GM21390 (cell line): ENCODE measurements at regions not wholly inside any gene's neighbourhood (a gene's known extent, or its start where the extent isn't known, plus 50 kb on each side); places are given as distances from the start of the nearest gene placed in this dataset.

Experiments
- ATAC-seq: cut with Tn5 transposase; IDR thresholded peaks from one replicate; pipeline ENCODE4 v1.9.1; 2021; ENCODE audit not compliant: unreplicated experiment

DNA sequence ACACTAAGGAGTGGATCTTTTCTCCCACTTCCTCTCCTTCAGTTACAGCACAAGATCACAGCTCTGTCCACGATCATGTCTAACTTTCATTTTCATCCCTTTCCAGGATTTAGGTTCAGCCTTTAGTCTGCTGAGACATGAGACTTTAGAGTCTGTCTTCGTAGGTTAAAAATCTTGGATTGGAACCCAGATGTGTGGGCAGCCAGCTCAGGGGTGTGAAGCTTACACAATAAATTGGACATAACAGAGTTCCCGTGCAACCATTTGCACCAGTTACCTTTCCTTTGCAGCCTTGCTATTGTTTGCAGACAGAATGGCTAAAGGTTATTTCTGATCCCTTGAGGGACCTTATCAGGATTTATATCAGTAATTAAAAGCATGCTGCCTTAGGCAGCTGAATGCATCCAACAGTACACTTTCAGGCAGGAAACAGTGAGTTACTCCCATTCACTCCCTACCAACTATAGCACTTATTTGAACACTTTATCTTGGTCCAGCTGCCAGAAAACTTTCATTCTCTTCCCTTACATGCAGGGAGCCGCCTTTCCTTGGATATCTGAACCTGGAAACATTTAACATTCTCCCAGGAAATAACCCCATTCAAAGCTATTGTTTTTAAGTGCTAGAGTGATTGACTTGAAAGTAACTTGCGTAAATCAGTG lies 87.3 kb downstream of the TMEM100 start:
- no peak for ATAC-seq

DNA sequence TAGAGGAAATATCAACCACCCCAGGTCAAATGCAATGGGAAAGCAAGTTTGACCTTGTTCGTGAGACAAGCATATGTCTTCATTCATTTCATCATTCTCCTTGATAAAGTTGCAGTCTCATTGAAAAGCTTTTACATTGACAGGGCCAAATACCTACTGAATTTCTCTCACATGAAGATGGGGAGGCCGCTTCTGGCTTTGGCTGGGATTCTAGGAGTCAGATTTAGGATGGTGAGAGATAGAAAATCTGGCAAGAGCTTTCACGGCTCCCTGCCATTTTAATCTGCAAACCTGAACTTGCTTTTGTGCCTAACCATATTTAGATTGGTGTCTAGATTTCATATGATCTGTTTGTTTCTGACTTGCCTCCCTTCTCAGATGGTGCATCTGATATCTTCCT lies 88.0 kb downstream of the TMEM100 start:
- no peak for ATAC-seq

DNA sequence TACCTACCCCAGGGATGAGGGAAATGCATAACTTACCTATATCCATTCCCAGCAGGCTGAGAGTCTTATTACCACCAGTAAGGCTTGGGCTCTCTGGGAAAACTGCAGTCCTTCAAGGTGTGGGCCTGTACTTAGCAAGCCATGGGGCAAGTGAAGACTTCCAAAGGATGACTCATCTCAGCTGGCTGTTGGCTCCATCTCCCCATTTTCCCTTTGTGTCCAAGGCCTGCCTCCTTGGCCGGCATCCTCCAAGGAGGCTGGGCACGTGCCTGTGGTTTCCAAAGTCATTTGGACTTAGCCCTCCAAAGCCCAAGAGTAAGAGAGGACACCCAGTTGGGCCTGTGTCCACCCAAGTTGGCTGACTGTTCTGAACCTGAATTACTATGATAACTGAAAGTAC lies 89.8 kb downstream of the TMEM100 start:
- no peak for ATAC-seq

DNA sequence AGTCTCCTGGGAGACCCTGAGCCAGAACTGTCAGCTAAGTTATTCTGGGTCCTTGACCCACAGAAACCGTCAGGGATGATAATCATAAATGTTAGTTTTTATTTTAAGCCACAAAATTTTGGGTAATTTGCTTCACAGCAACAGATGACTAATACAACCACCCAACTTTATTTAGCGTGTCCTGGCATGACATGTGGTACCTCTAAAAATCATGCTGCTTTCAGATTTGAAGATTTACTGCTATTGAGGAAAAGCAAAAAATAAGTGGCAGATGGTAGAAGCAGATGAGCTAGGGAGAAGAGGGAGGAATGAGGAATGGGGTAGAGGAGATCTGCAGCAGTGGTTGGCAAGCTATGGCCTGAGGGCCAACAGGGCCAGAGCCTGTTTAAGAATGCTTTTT lies 90.4 kb downstream of the TMEM100 start:
- no peak for ATAC-seq

DNA sequence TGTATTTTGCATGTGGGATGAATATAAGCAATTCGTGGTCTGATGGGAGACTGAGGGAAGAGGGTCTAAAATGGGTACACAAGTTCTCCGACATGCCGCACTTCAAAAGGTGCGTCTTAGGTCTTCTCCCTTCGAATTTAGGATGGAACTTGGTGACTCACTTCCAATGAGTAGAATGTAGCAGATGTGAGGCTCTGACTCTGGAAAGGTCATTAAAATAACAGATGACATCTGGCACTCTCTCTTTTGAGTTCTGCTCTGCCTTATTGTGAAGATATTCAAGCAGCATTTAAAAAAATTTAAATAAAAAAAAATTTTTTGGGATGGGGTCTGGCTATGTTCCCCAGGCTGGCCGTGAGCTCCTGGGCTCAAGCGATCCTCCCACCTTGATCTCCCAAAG lies 92.7 kb downstream of the TMEM100 start:
- no peak for ATAC-seq

DNA sequence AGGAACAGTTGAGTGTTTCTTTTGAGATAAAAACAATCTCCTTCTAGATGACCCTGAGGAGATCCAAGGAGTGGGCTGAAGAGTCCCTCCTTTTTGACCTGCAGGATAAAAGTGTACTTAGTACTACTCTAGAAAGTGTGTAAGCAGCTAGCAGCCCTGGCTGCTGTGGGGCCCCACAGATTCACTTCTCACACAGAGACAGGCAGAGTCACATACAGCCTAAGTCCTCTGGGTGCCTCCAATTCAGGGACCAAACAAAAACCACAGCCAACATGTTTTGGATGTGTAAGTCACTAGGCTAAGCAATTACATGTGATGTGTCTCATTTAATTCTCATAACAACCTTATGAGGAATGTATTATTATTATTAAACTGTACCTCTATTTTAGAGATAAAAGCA lies 97.1 kb downstream of the TMEM100 start:
- peak; percentile 75 for ATAC-seq

DNA sequence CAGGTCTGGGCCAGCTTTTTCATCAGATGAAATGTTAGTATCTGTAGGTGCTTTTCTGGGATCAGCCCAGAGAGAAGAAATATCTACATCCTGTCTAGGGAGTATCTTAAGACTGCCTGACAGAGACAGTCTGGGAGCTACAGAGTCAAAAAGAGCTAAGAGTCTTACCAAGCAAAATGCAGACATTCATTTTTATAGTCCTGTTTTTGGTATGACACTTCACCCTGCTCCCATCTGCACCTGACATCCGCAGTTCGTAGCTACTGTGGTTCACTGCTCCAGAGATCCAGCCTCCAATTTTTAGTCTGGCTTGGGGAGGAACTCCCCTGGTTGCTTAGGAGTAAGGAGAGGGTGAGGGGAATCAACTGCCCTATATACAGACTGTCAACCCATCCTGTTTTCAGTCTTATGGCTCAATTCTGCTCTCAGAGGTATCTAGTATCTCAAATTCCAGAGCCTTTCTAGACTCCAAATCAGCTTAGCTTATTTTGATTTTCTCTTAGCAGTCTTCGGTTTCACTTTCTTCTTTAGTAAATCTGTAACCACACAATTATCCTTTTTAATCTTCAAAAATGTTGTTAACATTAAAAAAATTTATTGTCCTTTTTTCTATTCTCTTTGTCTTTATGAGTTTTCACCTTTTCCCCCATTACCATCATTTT lies 97.8 kb downstream of the TMEM100 start:
- peak; percentile 70 for ATAC-seq

DNA sequence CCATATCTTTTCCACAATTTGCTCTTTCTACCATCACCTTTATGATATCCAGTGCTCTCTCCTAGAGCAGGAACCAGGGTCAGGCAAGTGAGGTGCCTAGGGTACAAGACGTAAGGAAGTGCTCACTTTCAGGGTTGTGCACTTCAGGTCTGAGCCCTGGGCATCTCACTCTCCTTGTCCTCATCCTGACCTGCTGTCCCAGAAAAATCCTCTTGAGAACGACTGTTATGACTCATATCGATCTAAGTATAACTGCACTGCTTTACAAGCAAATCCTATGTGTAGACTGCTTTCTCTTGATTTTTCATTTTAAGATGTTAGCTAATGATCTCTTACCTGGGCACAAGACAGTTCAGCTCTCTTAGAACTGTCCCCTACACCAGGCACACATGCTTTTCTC lies 100.1 kb downstream of the TMEM100 start:
- no peak for ATAC-seq

DNA sequence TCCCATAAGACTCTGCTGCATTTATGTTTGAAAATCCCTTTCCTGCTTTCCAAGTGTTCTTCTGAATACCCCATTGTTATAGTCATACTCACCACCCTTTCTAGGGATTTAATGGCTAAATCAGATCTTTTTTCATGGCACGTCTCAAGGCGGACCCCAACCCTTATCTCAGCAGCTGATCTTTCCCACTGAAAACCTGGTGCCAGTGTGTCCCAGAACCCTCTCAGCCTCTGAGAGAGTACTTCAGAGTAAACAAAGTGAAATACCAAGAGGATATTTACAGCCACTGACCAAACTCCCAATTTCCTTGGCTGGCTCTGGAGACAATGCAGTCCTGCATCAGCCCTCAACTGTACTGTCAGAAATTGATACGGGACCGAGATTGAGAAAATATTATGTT lies 101.7 kb downstream of the TMEM100 start:
- ATAC-seq, result no peak

DNA sequence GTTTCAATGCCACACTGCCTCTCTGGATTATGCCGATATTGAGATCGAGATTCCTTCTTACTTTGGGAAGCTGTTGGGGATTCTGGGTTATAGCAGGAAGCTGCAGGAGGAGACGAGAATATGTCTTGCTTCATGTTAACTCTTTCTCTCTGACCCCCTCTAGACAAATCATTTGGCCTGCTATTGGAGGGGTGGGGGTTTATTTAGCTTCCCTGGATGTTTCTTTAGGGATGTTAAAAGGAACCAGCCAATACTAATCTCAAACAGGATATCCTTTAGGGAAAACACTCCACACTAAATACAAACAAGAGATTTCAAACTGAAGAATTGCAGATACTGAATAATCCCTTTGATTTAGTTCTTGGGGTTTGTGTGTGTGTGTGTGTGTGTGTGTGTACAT lies 102.6 kb downstream of the TMEM100 start:
- ATAC-seq, result no peak

DNA sequence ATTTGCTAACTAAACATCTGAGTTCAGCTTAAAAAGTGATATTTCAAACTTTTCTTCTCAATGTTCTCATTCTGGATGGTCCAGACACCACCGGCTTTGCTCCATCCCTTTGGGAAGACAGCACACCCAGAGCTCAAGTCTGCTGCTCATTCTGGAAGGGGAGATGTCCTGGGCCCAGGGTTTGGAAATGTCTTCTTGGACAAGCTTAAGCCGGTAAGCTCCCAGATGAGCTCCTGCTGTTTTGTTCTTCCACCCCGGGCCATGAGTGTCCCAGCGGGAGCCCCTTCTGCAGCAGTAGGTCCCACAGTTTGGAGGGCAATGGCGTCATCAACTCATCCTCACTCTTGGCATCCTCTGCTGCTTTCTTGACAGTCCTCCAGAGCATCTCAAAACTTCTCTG lies 105.2 kb downstream of the TMEM100 start:
- no peak for ATAC-seq

DNA sequence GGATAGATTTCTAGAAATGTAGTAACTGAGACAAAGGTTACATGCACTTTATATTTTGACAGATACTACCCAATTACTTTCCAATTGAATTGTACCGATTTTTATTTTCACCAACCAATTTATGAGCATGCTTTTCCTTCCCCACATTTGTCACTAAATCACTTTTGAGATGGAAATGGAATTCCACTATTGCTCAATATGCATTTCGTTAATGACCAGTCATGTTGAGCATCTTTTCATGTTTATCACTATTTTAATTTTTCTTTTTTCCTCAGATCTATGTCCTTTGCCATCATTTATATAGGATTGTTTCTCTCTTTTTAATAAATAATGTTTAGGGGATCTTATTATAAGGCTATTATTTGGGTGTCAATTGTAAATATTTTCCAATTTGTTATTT lies 102.8 kb upstream of the SMIM36 start:
- ATAC-seq, result no peak

DNA sequence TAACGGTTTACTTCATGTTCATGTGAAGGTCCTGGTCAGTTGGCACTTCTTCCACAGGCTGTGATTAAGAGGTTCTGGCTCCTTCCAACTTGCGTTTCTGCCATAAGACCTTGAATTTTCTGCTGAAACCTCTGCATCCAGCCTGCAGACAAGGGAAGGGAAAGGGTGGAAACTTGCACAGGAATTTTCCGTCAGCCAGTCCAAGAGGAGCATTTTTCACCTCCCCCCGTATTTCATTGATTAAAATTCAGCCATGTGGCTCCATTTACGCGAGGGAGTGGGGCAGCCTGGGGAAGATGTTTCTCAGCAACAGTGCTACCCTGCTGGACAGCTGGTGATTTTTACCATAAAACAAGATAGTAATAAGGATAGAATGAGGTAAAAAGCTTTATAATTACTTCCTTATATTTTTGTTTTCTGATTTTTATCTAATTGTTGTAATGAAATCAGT lies 101.5 kb upstream of the SMIM36 start:
- ATAC-seq, result no peak

DNA sequence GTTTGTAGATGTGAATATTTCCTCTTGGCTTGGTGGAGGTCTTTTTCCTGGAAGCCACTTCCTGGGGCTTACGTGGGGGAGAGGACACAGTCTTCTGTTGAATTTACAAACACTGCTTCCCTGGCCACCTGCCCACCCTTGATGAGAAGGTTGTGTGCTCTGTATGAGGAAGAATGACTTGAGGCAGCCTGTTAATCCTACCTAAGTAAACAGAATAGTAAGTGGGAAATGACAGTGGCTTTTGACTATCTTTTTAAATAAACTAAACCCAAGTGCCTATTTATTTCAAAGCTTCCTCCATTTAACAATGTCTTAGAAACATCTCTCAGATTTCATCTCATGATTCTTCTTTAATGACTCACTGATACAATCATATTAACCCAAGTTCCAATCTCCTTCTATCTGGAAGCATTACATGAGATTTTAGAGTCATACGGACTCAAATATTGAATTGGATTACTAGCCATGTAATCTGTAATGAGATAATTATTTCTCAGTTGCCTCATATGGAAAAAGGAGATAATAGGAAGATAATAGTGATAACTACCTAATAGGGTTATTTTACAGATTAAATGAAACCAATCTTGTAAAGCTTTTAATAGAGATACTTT lies 96.6 kb upstream of the SMIM36 start:
- no peak for ATAC-seq

DNA sequence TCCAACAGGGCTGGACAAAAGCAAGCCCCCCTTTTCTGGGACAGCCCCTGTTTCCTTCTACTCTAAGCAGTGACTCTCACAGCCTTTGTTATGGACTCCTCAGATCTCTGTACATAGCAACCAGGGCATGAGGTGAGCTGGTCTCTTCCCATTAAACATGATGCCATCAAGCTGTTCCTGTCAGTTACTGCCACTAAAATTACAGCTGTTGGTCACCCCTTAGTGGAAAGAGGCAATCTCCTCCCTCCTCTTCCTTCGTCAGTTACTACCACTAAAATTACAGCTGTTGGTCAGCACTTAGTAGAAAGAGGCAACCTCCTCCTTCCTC lies 95.2 kb upstream of the SMIM36 start:
- ATAC-seq, result no peak

DNA sequence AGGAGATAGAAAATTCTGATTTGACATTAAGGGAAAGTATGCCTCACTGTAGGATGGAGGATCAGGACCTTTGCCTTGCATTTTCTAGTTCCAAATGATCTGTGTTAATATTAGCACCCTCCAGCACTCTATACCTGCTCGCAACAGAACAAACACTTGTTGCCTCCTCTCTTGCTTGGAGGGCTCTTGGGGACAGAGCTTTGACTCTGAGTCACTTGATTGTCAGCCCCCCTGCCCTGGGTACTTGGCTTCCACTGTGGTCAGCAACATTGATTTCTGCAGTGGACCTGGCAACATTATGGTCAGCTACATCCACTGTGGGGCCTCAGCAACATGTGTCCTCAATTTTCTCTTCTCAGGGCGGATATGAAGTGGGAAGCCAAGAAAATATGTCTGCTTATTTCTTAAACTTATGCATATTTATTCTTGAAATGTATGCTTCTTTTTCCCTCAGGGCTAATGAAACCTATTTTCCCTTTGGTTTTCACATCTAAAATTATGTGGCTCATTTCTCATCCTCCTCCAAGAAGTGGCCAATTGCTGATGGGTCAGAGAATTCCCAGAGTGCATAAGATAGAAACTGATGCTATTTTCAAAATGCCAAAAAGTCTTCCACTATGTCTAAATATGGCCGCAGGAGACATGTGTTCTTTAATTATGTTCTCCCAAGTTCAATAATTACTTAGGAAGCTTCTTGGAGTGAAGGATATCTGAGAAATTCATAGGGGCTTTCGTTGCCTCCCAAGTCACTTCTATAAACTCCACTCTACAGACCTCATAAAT lies 94.6 kb upstream of the SMIM36 start:
- no peak for ATAC-seq

DNA sequence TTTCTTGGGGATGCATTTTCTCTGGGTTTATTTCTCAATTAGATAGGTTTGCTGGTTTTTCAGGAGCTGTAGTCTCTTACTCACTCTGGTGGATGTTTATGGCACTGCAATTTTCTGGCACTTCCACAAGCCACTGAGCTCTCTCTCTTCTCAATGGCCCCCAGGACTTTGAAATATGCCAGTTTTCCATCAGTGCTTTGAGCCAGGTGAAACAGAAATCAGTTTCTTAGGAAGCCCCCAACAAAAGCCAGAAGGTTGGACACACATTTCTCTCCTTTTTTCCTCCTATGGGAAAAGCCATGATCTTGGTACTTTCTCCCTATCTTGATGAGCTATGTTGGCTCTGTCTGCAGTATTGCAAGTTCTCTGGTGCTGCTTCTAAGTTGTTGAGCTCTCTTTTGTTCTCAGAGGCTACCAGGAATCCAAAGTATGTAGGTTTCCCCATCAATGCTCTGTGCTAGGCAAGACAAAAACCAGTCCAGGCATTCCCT lies 90.7 kb upstream of the SMIM36 start:
- ATAC-seq, result peak; percentile 55

DNA sequence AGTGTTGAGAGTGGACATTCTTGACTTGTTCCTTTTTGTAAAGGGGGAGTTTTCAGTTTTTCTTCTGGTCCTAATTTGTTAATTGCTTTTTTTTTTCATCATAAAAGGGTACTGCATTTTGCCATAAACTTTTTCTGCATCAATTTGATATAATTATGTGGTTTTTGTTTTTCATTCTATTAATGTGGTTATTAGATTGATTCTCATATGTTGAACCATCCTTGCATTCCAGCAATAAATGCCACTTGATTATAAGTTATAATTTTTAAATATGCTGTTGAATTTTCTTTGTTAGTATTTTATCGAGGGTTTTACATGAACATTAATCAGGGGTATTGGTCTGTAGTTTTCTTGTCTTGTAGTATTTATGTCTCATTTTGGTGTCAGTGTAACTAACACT lies 87.2 kb upstream of the SMIM36 start:
- no peak for ATAC-seq

DNA sequence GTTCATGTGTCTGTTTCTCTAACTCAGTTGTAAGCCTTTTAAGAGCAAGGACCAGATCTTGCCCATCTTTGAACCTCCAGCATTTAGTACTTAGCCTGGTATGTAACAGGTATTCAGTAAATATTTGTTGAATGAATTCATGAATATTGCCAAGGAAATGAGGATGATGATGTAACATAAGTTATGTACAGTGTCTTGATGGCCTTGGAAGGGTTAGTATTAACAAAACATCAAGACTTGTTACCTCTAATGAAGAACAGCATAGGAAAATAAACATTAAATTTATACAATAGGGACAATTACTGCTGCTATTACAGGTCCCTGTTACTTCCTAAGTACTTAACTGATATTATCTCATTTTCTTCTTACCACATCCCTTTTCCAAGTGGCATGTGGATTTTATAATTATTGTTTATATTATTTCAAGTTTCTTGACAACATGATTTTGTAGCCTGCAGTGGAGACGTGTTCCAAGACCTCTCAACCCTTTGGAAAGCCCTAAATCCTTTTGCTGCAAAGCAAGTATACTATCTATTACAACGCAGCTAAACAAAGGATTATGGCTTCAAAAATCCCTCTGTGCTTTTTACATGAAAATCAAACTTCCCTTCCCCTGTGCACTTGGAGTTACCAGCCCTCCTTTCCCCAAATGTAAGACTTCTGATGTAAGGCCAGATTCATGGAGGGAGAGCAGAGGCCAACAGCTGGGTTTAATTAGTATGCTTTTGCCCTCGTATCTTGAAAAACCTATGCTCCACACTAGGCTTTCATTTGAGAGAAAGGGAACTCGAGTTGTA lies 77.4 kb upstream of the SMIM36 start:
- ATAC-seq, result no peak

DNA sequence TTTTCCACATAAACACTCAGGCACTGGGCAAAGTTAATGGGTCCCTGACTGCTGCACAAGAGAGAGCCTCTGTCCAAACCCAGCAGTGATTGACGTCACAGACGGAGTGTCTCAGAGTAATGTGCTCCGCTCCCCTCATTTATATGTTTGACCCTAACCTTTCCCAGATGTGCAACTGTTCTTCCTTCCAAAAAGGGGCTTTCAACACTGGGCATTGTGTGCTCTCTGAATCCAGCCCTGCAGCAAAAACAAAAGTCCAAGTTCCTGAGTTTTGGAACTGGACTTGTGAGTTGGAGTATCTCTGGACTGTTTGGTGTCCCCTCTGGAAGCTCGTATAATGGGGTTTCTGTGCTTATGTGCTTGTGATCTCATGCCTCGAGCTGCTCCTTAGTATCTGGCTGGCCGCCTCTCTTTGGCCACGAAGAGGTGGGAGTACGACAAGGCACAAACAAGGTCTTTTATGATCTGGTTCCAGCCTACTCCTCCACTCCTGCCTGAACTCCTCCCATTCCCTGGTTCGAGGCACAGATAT lies 76.4 kb upstream of the SMIM36 start:
- ATAC-seq, result no peak

DNA sequence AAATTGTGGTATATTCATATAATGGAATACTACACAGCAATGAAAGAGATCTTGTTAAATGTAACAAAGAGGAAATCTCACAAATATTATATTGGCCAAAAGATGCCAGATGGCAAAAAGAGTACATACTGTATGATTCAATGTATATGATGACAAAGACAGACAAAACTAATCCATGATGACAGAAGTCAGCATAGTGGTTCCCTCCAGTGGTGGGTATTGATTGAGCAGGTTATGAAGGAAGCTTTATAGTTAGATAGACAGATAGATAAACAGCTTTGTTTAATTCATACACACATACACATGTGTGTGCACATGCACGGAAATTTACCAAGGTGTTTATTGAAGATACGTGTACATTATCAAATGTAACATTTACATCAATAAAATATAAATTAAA lies 74.4 kb upstream of the SMIM36 start:
- no peak for ATAC-seq
